ENCODE measurements at regions not wholly inside any gene's neighbourhood (a gene's known extent, or its start where the extent isn't known, plus 50 kb on each side); places are given as distances from the start of the nearest gene placed in this dataset.

DNA sequence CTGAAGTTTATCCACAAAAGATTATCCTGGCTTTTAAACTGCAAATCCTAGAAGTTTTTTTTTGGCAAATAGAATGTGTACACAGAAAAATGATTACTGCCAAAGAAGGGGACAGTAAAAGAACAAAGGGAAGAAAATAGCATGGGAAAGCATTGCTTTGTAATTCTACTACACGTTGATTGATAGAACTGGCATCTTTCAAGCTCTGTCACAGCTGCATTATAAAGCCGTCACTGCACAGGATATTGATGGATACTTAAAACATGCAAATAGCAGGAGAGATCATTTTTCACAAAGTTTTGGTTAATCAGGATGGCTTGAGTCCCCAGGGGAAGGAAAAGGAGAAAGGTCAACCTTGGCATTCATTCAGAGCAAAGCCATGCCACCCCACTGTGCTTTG lies 183.7 kb upstream of the RRP15 start:
- no peak for TF ChIP-seq FOXP2 (optimal IDR thresholded peaks at IDR 0.05; ENCODE audit: control extremely low read depth, extremely low read length, insufficient read depth)
- no peak for TF ChIP-seq EZH2 (IDR thresholded peaks at IDR 0.05)
- TF ChIP-seq POLR2AphosphoS5 (IDR thresholded peaks at IDR 0.05; ENCODE audit: borderline replicate concordance, low read depth, low read length): no peak

Data from SK-N-MC (cell line).